OCI-LY1 (cell line): ENCODE measurements at regions not wholly inside any gene's neighbourhood (a gene's known extent, or its start where the extent isn't known, plus 50 kb on each side); places are given as distances from the start of the nearest gene placed in this dataset.
"Not testable (repeated sequence)": the region's sequence is repeated elsewhere in the genome, so short reads cannot be mapped to it uniquely, and the experiment has no call there.

Experiments
- H2AFZ ChIP-seq: fragments of 200-600 bp; sonication (generic), shearing (Covaris generic); 2 replicates; pipeline ENCODE4 v1.6.0; 2014; ENCODE audit warnings: antibody characterized with exemption, mild to moderate bottlenecking, low read length
- H3F3A ChIP-seq: fragments of 200-600 bp; sonication (generic), shearing (Covaris generic); 2 replicates; pipeline ENCODE4 v1.6.0; 2014; ENCODE audit warnings: mild to moderate bottlenecking, antibody characterized with exemption, low read length, moderate library complexity; ENCODE audit not compliant: insufficient read depth
- H3K27ac ChIP-seq: fragments of 200-600 bp; sonication (generic); 2 replicates; pipeline ENCODE4 v1.5.1; 2014; ENCODE audit warnings: low read length, mixed run types, mild to moderate bottlenecking, low read depth; ENCODE audit not compliant: poor library complexity, severe bottlenecking
- H3K27me3 ChIP-seq: fragments of 200-600 bp; sonication (generic); 2 replicates; pipeline ENCODE4 v1.6.0; 2014; ENCODE audit warnings: antibody characterized with exemption, mild to moderate bottlenecking, low read length, moderate library complexity; ENCODE audit not compliant: insufficient read depth
- H3K36me3 ChIP-seq: fragments of 200-600 bp; sonication (generic); 2 replicates; pipeline ENCODE4 v1.6.1; 2014; ENCODE audit warnings: mild to moderate bottlenecking, antibody characterized with exemption, low read length, moderate library complexity, mixed read lengths; ENCODE audit not compliant: insufficient read depth
- H3K4me1 ChIP-seq: fragments of 200-600 bp; sonication (generic); 2 replicates; pipeline ENCODE4 v1.5.1; 2014; ENCODE audit warnings: mild to moderate bottlenecking, low read length, moderate library complexity; ENCODE audit not compliant: insufficient read depth, severe bottlenecking
- H3K4me2 ChIP-seq: fragments of 200-600 bp; sonication (generic), shearing (Covaris generic); 2 replicates; pipeline ENCODE4 v1.6.1; 2014; ENCODE audit warnings: low read length
- H3K4me3 ChIP-seq: fragments of 200-600 bp; sonication (generic); 2 replicates; pipeline ENCODE4 v1.5.1; 2014; ENCODE audit warnings: low read length, low read depth, mild to moderate bottlenecking, mixed read lengths; ENCODE audit not compliant: poor library complexity, severe bottlenecking
- H3K79me2 ChIP-seq: fragments of 200-600 bp; shearing (Covaris generic); 2 replicates; pipeline ENCODE4 v1.6.1; 2016; ENCODE audit warnings: mixed run types, low read length, mixed read lengths; ENCODE audit not compliant: insufficient read depth
- H3K9ac ChIP-seq: fragments of 200-600 bp; sonication (generic), shearing (Covaris generic); 2 replicates; pipeline ENCODE4 v1.6.1; 2014; ENCODE audit warnings: mild to moderate bottlenecking, low read length, mixed read lengths
- H3K9me2 ChIP-seq: fragments of 200-600 bp; sonication (generic), shearing (Covaris generic); 2 replicates; pipeline ENCODE4 v1.6.1; 2014; ENCODE audit warnings: low read depth, mild to moderate bottlenecking, low read length, mixed read lengths
- H3K9me3 ChIP-seq: fragments of 200-600 bp; shearing (Covaris generic); 2 replicates; pipeline ENCODE4 v1.6.1; 2014; ENCODE audit warnings: low read length, mixed read lengths
- H4K20me1 ChIP-seq: fragments of 200-600 bp; sonication (generic), shearing (Covaris generic); 2 replicates; pipeline ENCODE4 v1.6.0; 2016; ENCODE audit warnings: mild to moderate bottlenecking, low read length; ENCODE audit not compliant: insufficient read depth
- EZH2 ChIP-seq: fragments of 200-600 bp; sonication (generic), shearing (Covaris generic); IDR thresholded peaks from 2 replicates; pipeline ENCODE4 v1.8.0; 2017; ENCODE audit warnings: borderline replicate concordance, mixed run types, mild to moderate bottlenecking, antibody characterized with exemption, low read length, moderate library complexity, mixed read lengths
- TF ChIP-seq, protein P1 (sequence below): fragments of 200-600 bp; sonication (generic), shearing (Covaris generic); IDR thresholded peaks from 2 replicates; pipeline ENCODE4 v1.5.1; 2017; ENCODE audit warnings: mild to moderate bottlenecking, antibody characterized with exemption, low read length, moderate library complexity, mixed read lengths

- H3K9ac ChIP-seq, result no peak overlapping the region
- no peaks in the 10 kb centered on the region for H3K9me2 ChIP-seq
- no peaks in the 10 kb centered on the region for H3K36me3 ChIP-seq
- no peaks in the 10 kb centered on the region for H4K20me1 ChIP-seq
- no peak for TF ChIP-seq EZH2
- no peak overlapping the region for H2AFZ ChIP-seq
- no peaks in the 10 kb centered on the region for H3K4me1 ChIP-seq
- H3K4me3 ChIP-seq, result no peak overlapping the region
- H3K9me3 ChIP-seq, result no peaks in the 10 kb centered on the region
- no peak overlapping the region for H3K27ac ChIP-seq
- no peaks in the 10 kb centered on the region for H3F3A ChIP-seq
- H3K4me2 ChIP-seq, result no peak overlapping the region
- no peaks in the 10 kb centered on the region for H3K27me3 ChIP-seq
- H3K79me2 ChIP-seq, result no peaks in the 10 kb centered on the region
These were observed 133.3 kb downstream of the FAM174A start for GRCh38 chr5:100668511-100668910.

DNA sequence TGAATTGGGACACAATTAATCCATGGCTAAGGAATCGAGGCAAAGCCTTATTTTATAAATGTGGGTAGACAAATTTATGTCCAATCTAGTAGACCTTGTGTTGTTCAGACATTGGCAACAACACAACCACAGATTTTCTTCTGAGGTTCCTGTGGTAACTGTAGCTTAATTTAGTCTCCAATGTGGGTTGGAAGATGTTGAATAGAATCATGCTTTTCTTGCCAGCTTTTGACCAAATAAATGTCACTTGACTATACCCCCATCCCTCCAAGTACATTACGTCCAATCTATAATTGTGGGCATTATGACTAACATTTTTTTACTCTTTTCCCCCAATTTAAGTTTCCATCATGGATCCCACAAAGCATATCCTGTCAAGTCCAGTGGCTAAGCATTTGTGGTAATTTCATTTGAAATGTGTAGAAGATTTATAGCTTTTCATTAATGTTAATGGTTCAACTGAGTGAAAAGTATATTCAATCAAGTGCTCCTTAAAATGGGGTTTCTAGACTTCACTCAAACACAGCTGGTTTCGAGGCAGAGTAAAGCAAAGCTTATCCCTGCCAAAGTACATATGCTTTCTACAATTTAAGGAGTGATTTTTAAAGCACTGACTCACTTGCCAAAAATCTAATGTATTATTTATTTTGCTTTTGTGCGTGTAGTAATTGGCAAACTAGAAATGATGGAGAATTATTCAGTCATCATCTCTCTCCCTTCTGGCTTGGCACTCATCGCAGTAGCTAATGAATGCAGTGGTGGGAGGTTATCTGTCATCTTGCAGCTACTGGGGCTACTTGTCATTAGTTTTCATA, 141.8 kb downstream of the FAM174A start:
- no peaks in the 10 kb centered on the region for H4K20me1 ChIP-seq
- no peaks in the 10 kb centered on the region for H3K4me1 ChIP-seq
- no peak overlapping the region for H3K9ac ChIP-seq
- H3K27ac ChIP-seq, result no peak overlapping the region
- TF ChIP-seq, protein P1, sequence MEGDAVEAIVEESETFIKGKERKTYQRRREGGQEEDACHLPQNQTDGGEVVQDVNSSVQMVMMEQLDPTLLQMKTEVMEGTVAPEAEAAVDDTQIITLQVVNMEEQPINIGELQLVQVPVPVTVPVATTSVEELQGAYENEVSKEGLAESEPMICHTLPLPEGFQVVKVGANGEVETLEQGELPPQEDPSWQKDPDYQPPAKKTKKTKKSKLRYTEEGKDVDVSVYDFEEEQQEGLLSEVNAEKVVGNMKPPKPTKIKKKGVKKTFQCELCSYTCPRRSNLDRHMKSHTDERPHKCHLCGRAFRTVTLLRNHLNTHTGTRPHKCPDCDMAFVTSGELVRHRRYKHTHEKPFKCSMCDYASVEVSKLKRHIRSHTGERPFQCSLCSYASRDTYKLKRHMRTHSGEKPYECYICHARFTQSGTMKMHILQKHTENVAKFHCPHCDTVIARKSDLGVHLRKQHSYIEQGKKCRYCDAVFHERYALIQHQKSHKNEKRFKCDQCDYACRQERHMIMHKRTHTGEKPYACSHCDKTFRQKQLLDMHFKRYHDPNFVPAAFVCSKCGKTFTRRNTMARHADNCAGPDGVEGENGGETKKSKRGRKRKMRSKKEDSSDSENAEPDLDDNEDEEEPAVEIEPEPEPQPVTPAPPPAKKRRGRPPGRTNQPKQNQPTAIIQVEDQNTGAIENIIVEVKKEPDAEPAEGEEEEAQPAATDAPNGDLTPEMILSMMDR, result no peak
- TF ChIP-seq EZH2, result no peak
- no peaks in the 10 kb centered on the region for H3K36me3 ChIP-seq
- H3K9me2 ChIP-seq, result no peaks in the 10 kb centered on the region
- H3K4me2 ChIP-seq, result no peak overlapping the region
- no peaks in the 10 kb centered on the region for H3K27me3 ChIP-seq
- no peaks in the 10 kb centered on the region for H3F3A ChIP-seq
- no peaks in the 10 kb centered on the region for H3K79me2 ChIP-seq
- no peak overlapping the region for H2AFZ ChIP-seq
- no peaks in the 10 kb centered on the region for H3K9me3 ChIP-seq
- H3K4me3 ChIP-seq, result no peak overlapping the region

GRCh38 chr5:100682625-100683024, 147.5 kb downstream of the FAM174A start:
- Histone ChIP-seq H3K79me2 (no peaks in the 10 kb centered on the region), H3K4me3 (no peak overlapping the region), H3K36me3 (no peaks in the 10 kb centered on the region), H3K4me1 (no peaks in the 10 kb centered on the region), H3K9me3 (no peaks in the 10 kb centered on the region), H4K20me1 (no peaks in the 10 kb centered on the region), H3K27me3 (no peaks in the 10 kb centered on the region), H2AFZ (no peak overlapping the region), H3K4me2 (no peak overlapping the region), H3K9me2 (no peaks in the 10 kb centered on the region), H3F3A (no peaks in the 10 kb centered on the region), H3K27ac (no peak overlapping the region), H3K9ac (no peak overlapping the region)
- TF ChIP-seq, protein P1, result no peak
- TF ChIP-seq EZH2, result no peak

DNA sequence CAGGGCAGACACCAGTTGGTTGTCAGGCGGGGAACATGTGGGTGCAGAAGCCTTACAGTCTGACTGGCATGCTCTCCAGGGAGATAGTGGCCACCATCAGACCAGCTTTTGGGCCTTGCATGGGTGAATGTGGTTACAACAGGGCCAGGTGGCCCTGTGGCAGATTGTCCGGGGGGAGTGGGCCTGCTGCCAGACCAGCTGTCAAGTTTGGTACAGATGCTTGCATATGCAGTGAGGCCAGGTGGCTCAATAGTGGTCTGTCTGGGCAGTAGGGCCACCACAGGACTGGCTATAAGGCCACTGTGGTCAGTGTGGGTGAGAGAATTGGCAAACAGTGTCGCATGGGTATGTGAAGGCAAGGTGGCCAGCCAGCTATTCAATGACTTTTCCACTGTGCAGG, 148.7 kb downstream of the FAM174A start:
- H3K9ac ChIP-seq, result no peak overlapping the region
- H3K4me2 ChIP-seq, result no peak overlapping the region
- H3K36me3 ChIP-seq, result no peaks in the 10 kb centered on the region
- H3K4me3 ChIP-seq, result no peak overlapping the region
- H3K4me1 ChIP-seq, result no peaks in the 10 kb centered on the region
- no peak for TF ChIP-seq EZH2
- TF ChIP-seq, protein P1, result no peak
- no peaks in the 10 kb centered on the region for H3K9me3 ChIP-seq
- no peaks in the 10 kb centered on the region for H4K20me1 ChIP-seq
- H3K27ac ChIP-seq, result no peak overlapping the region
- H3K79me2 ChIP-seq, result no peaks in the 10 kb centered on the region
- no peaks in the 10 kb centered on the region for H3K9me2 ChIP-seq
- H2AFZ ChIP-seq, result no peak overlapping the region
- no peaks in the 10 kb centered on the region for H3K27me3 ChIP-seq
- H3F3A ChIP-seq, result no peaks in the 10 kb centered on the region

- not testable (repeated sequence) for H3K4me1 ChIP-seq, H3K79me2 ChIP-seq
These were observed 149.9 kb downstream of the FAM174A start for GRCh38 chr5:100685122-100685521.

More at GRCh38 chr5:100685122-100685521, 149.9 kb downstream of the FAM174A start:
- not testable (repeated sequence) for H3K9me3 ChIP-seq, H3K27me3 ChIP-seq, H4K20me1 ChIP-seq, H3K36me3 ChIP-seq, H3K9ac ChIP-seq, H3K9me2 ChIP-seq, H2AFZ ChIP-seq, H3K4me3 ChIP-seq, H3K4me2 ChIP-seq, H3K27ac ChIP-seq, H3F3A ChIP-seq
